ENCODE measurements at regions not wholly inside any gene's neighbourhood (a gene's known extent, or its start where the extent isn't known, plus 50 kb on each side); places are given as distances from the start of the nearest gene placed in this dataset.
A peak's percentile ranks its signal among the peaks of the same experiment; 100 is the strongest.

- H3K9ac ChIP-seq (ENCODE audit: low read length) = no peak overlapping the region
- H3K79me2 ChIP-seq (ENCODE audit: insufficient read depth, low read length) = no peaks in the 10 kb centered on the region
- H4K20me1 ChIP-seq (ENCODE audit: insufficient read depth, low read length) = no peaks in the 10 kb centered on the region
- no peaks in the 10 kb centered on the region for H3K27me3 ChIP-seq (ENCODE audit: insufficient read depth, low read length)
- no peak overlapping the region for H3K4me2 ChIP-seq (ENCODE audit: low read length)
- H3K9me3 ChIP-seq (ENCODE audit: low read length) = no peaks in the 10 kb centered on the region
- H3K36me3 ChIP-seq (ENCODE audit: insufficient read depth, low read length) = no peaks in the 10 kb centered on the region
- H3F3A ChIP-seq (ENCODE audit: insufficient read depth, low read length) = no peaks in the 10 kb centered on the region
- H3K4me1 ChIP-seq (ENCODE audit: insufficient read depth, low read length, severe bottlenecking) = no peaks in the 10 kb centered on the region
- no peaks in the 10 kb centered on the region for H3K9me2 ChIP-seq (ENCODE audit: low read depth, low read length)
- H3K4me3 ChIP-seq (ENCODE audit: low read depth, low read length, poor library complexity, severe bottlenecking) = no peak overlapping the region
- H2AFZ ChIP-seq (ENCODE audit: low read length) = no peak overlapping the region
- TF ChIP-seq CTCF (IDR thresholded peaks at IDR 0.05; ENCODE audit: low read length) (no peak), EZH2 (IDR thresholded peaks at IDR 0.05; ENCODE audit: borderline replicate concordance, low read length) (no peak)
- H3K27ac ChIP-seq (ENCODE audit: low read depth, low read length, poor library complexity, severe bottlenecking) = no peak overlapping the region
Observed at GRCh38 chr12:17918013-17918412, 172.0 kb downstream of the RERGL start.

- Histone ChIP-seq H3K9me3 (ENCODE audit: low read length) (no peaks in the 10 kb centered on the region), H4K20me1 (ENCODE audit: insufficient read depth, low read length) (no peaks in the 10 kb centered on the region), H3K9me2 (ENCODE audit: low read depth, low read length) (no peaks in the 10 kb centered on the region), H3K36me3 (ENCODE audit: insufficient read depth, low read length) (no peaks in the 10 kb centered on the region), H3K27me3 (ENCODE audit: insufficient read depth, low read length) (no peaks in the 10 kb centered on the region), H2AFZ (ENCODE audit: low read length) (no peak overlapping the region), H3K4me1 (ENCODE audit: insufficient read depth, low read length, severe bottlenecking) (no peaks in the 10 kb centered on the region), H3F3A (ENCODE audit: insufficient read depth, low read length) (no peaks in the 10 kb centered on the region), H3K4me2 (ENCODE audit: low read length) (no peak overlapping the region), H3K27ac (ENCODE audit: low read depth, low read length, poor library complexity, severe bottlenecking) (no peak overlapping the region), H3K79me2 (ENCODE audit: insufficient read depth, low read length) (no peaks in the 10 kb centered on the region), H3K9ac (ENCODE audit: low read length) (no peak overlapping the region), H3K4me3 (ENCODE audit: low read depth, low read length, poor library complexity, severe bottlenecking) (no peak overlapping the region)
- no peak for TF ChIP-seq CTCF (IDR thresholded peaks at IDR 0.05; ENCODE audit: low read length)
- no peak for TF ChIP-seq EZH2 (IDR thresholded peaks at IDR 0.05; ENCODE audit: borderline replicate concordance, low read length)
Observed at GRCh38 chr12:17884581-17884980, 205.4 kb downstream of the RERGL start.

- no peaks in the 10 kb centered on the region for H3K79me2 ChIP-seq (ENCODE audit: insufficient read depth, low read length)
Observed at GRCh38 chr12:17878714-17879113, 211.3 kb downstream of the RERGL start.

GRCh38 chr12:17875230-17875629 lies 214.8 kb downstream of the RERGL start:
- H3K4me2 ChIP-seq (ENCODE audit: low read length) = no peak overlapping the region
- no peaks in the 10 kb centered on the region for H3K79me2 ChIP-seq (ENCODE audit: insufficient read depth, low read length)
- no peaks in the 10 kb centered on the region for H3K9me2 ChIP-seq (ENCODE audit: low read depth, low read length)
- H3K27ac ChIP-seq (ENCODE audit: low read depth, low read length, poor library complexity, severe bottlenecking) = no peak overlapping the region
- no peaks in the 10 kb centered on the region for H3K27me3 ChIP-seq (ENCODE audit: insufficient read depth, low read length)
- H3F3A ChIP-seq (ENCODE audit: insufficient read depth, low read length) = no peaks in the 10 kb centered on the region
- H2AFZ ChIP-seq (ENCODE audit: low read length) = no peak overlapping the region
- no peaks in the 10 kb centered on the region for H3K36me3 ChIP-seq (ENCODE audit: insufficient read depth, low read length)
- H3K4me1 ChIP-seq (ENCODE audit: insufficient read depth, low read length, severe bottlenecking) = no peaks in the 10 kb centered on the region
- no peaks in the 10 kb centered on the region for H4K20me1 ChIP-seq (ENCODE audit: insufficient read depth, low read length)
- no peak overlapping the region for H3K4me3 ChIP-seq (ENCODE audit: low read depth, low read length, poor library complexity, severe bottlenecking)
- TF ChIP-seq EZH2 (IDR thresholded peaks at IDR 0.05; ENCODE audit: borderline replicate concordance, low read length) (no peak), CTCF (IDR thresholded peaks at IDR 0.05; ENCODE audit: low read length) (peak; percentile 18; the same call in 1 of the 2 replicates)
- H3K9me3 ChIP-seq (ENCODE audit: low read length) = no peaks in the 10 kb centered on the region
- H3K9ac ChIP-seq (ENCODE audit: low read length) = no peak overlapping the region

More at GRCh38 chr12:17878714-17879113, 211.3 kb downstream of the RERGL start:
- no peaks in the 10 kb centered on the region for H3K9me3 ChIP-seq (ENCODE audit: low read length)
- no peak overlapping the region for H2AFZ ChIP-seq (ENCODE audit: low read length)
- no peaks in the 10 kb centered on the region for H4K20me1 ChIP-seq (ENCODE audit: insufficient read depth, low read length)
- no peak overlapping the region for H3K9ac ChIP-seq (ENCODE audit: low read length)
- H3K27ac ChIP-seq (ENCODE audit: low read depth, low read length, poor library complexity, severe bottlenecking) = no peak overlapping the region
- H3F3A ChIP-seq (ENCODE audit: insufficient read depth, low read length) = no peaks in the 10 kb centered on the region
- no peak for TF ChIP-seq EZH2 (IDR thresholded peaks at IDR 0.05; ENCODE audit: borderline replicate concordance, low read length)
- no peaks in the 10 kb centered on the region for H3K36me3 ChIP-seq (ENCODE audit: insufficient read depth, low read length)
- H3K4me1 ChIP-seq (ENCODE audit: insufficient read depth, low read length, severe bottlenecking) = no peaks in the 10 kb centered on the region
- H3K4me3 ChIP-seq (ENCODE audit: low read depth, low read length, poor library complexity, severe bottlenecking) = no peak overlapping the region
- no peak overlapping the region for H3K4me2 ChIP-seq (ENCODE audit: low read length)
- H3K27me3 ChIP-seq (ENCODE audit: insufficient read depth, low read length) = no peaks in the 10 kb centered on the region
- no peaks in the 10 kb centered on the region for H3K9me2 ChIP-seq (ENCODE audit: low read depth, low read length)

Data from OCI-LY1 (cell line).